NCI-H774 (cell line): ENCODE measurements at regions not wholly inside any gene's neighbourhood (a gene's known extent, or its start where the extent isn't known, plus 50 kb on each side); places are given as distances from the start of the nearest gene placed in this dataset.

ENCODE experiments used
- DNase-seq: peaks from one replicate; lab custom pipeline; 2025; lab: John Stamatoyannopoulos, UW

DNA sequence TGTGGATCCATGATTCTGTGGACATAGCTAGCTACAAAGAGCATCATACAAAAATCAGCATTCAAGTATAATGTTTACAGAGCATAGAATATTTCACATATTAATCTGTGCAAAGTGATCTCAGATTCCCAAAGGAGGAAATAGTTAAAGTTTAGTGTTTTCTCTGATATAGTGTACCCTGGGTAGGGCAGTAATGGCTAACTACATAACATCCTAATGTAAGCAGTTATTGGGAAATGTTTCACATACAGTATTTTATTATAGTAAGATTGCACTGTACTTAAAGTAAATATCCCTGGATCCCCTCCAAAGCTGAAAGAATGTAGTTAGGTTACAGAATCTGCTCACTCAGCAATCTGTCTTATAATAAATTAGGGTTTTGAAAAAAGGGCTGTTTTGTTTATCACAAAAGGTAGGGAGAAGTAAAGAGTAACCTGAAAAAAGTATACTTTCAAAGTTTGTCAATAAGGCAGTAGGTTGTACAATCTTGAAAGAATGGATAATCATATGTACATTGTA, 52.5 kb upstream of the SMARCA2 start:
- no peak for DNase-seq

DNA sequence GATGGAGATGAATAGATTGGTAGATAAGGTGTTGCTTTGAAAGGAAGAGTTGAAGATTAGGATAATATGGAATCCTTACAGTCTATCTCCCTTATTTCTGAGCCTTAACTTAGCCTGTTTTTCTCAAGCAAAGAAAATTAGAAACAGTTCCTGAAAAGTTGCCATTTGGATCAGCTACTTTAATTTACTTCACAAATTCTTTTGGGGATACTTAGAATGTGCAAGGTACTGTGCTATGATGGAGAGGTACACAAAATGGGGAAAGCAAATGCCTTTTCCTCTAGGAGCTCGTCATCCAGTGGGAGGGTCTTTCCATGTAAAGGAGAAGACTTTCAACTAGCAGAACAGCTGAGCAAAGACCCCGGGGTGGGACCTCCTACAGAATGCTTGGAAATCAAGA, 51.1 kb upstream of the SMARCA2 start:
- no peak for DNase-seq
